ENCODE measurements at regions not wholly inside any gene's neighbourhood (a gene's known extent, or its start where the extent isn't known, plus 50 kb on each side); places are given as distances from the start of the nearest gene placed in this dataset.

GRCh38 chr14:71595441-71595840 lies 336.8 kb upstream of the RGS6 start:
- ChIA-PET POLR2A (no interaction called here), CTCF (interaction anchor here (0.6 to 1.2 kb wide), 2 partner anchors 29 to 274 kb away, joined by 3 to 4 read pairs; no protein-coding TSS in a partner anchor)

- ChIA-PET CTCF (no interaction called here), POLR2A (no interaction called here)
Measured at GRCh38 chr14:71597287-71597920, 334.8 kb upstream of the RGS6 start.

DNA sequence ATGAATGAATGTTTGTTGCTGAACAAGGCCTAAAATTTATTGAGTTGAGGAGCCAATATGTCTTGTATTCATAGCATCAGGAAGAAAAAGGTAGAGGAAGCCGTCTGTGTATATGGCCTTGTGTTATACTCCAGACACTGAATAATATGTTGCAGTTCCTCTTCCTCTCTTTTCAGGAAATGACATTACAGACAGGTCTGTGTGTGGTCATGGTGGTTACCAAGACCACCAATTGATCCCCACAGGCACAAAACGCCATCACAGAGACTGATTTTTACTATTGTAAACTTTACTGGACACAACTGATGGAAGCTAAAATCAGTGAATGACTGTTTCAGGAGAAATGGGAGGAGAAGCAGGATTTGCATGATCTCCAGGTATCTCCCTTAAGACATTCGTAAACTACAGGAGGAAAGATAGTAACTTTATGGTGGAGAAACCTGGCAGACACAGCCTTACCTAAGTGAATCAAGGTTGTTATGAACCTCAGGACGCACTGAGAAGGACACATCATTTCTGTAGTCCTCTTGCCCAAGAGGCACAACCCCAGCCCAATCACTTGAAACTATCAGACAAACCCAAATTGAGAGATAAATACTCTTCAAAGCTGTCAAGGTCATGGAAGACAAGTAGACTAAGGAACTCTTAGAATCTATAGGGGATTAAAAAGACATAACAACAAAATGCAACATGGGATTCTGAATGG lies 334.1 kb upstream of the RGS6 start:
- POLR2A ChIA-PET: no interaction called here

GRCh38 chr14:71600309-71600708 lies 331.9 kb upstream of the RGS6 start:
- ChIA-PET CTCF (no interaction called here), POLR2A (no interaction called here)

More for the DNA sequence above, 334.1 kb upstream of the RGS6 start:
- CTCF ChIA-PET: interaction anchor here (1.2 kb wide), 1 partner anchor 46 kb away, joined by 4 read pairs; no protein-coding TSS in a partner anchor

DNA sequence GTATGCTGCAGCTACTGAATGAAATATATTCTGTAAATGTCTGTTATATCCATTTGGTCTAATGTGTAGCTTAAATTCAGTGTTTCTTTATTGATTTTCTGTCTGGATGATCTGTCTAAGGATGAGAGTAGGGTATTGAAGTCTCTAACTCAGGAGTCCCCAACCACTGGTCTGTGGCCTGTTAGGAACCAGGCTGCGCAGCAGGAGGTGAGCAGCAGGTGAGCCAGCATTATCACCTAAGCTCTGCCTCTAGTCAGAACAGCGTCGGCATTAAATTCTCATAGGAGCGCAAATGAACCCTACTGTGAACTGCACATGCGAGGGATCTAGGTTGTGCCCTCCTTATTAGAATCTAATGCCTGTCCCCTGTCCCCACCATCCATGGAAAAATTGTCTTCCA lies 329.7 kb upstream of the RGS6 start:
- ChIA-PET CTCF (no interaction called here), POLR2A (no interaction called here)

GRCh38 chr14:71604231-71604630 lies 328.0 kb upstream of the RGS6 start:
- POLR2A ChIA-PET: no interaction called here
- CTCF ChIA-PET: no interaction called here

DNA sequence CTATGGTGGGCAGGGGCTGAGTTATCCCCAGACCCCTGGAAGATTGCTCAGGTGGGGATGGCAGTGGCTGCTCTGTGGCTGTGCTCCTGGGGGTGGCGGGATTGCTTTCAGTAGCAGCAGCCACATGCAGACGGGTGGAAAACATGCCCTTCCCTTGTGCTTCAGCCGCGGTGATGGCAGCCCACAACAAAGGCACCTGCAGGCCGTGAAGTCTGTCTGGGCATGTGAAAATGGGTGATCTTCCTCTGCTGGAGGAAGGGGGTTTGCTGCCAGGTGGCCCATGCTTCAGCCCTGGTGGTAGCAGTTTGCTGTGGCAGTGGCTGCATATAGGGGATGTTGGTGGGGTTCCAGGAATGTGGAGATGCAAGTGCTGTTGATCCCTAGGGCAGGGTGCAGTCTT lies 326.2 kb upstream of the RGS6 start:
- CTCF ChIA-PET: no interaction called here
- POLR2A ChIA-PET: no interaction called here

DNA sequence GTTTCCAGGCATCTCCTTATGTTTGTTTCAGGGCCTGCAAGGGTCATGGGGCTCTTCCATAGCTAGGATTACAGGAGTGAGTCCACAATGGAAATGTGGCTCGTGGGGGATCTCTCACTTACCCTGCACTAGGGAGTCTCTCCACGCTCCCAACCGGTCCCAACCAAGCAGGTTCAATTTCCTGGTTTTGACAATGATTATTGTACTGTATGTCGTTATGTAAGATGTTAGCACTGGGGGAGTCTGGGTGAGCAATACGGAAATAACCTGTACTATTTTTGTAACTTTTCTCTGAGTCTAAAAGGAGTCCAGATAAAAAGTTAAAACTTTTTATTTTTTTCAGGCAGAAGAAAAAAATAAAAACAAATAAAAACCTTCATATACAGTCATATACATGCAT lies 325.7 kb upstream of the RGS6 start:
- POLR2A ChIA-PET: no interaction called here

DNA sequence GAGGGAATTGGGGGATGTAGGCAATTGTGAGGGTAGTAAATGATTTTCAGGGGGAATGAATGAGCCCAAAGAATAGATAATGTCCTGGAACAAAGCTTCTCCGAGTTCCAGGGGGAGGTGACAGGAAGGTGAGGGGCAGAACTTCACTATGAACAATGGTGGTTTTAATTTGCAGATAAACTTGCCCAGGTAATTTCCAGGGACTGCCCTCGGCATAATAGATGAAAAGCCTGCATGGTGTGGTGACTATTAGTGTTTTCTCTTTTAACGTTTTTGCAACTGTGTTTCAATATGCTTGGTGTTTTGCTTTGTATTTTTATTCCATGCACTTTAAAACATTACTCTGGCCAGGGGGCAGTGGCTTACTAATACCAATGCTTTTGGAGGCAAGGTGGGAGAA lies 325.2 kb upstream of the RGS6 start:
- CTCF ChIA-PET: no interaction called here
- POLR2A ChIA-PET: no interaction called here

More for the DNA sequence above, 325.7 kb upstream of the RGS6 start:
- CTCF ChIA-PET: no interaction called here

GRCh38 chr14:71610149-71610548 lies 322.1 kb upstream of the RGS6 start:
- CTCF ChIA-PET: no interaction called here
- POLR2A ChIA-PET: no interaction called here

- CTCF ChIA-PET: no interaction called here
- POLR2A ChIA-PET: no interaction called here
Measured at GRCh38 chr14:71610797-71611196, 321.4 kb upstream of the RGS6 start.

DNA sequence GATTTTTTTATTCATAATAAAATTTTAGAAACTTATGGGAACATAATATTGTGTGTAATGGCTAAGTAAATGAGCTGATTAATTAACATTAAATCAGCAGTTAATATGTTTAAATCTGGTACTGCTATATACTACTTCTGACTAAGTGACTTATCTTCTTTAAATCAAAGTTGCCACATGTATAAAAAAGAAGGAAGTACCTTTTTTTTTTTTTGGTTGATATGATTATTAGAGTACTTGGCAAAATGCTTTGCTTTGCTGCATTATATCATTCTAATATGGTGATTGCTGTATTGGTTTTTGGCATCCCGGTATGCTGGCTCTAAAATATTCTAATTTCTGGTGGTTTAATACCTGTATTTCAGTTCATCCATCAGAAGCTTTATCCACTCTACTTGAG lies 319.1 kb upstream of the RGS6 start:
- ChIA-PET POLR2A (no interaction called here), CTCF (no interaction called here)

- CTCF ChIA-PET: no interaction called here
- POLR2A ChIA-PET: no interaction called here
Measured at GRCh38 chr14:71616013-71616412, 316.2 kb upstream of the RGS6 start.

DNA sequence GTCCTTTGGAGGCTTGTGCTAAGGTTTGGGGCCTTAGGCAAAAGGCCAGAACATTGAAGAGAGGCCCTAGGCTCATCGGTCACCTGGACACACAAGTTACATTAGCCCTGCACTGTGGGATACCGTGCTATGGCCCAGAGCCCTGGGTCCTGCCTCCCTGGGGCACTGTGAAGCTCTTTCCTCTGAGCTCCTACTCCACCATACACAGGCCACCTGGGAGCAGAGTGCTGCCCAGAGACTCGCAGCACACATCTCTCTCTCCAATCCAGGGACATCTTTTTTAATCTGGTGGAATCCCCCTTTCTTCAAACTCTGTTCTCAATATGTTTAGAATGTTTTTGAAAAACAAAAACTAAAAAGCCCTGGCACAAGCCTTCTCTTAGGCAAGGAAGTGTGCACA lies 314.2 kb upstream of the RGS6 start:
- ChIA-PET CTCF (no interaction called here), POLR2A (no interaction called here)

DNA sequence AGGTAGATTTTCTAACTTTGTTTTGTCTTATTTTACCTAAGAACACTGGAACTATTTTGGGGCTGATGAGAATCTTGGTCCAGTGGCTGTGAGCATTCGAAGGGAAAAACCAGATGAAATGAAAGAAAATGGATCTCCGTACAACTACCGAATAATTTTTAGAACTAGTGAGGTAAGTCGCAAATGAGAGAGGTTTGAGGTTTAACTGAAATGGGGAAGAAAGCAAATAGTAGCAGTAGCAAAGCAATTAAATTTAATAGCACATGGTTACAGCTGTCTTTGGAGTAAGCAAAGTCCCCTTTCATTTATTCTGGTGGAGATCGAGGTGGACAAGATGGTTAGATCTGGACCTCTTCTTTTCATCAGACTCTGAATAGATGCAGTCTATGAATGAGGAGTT lies 313.5 kb upstream of the RGS6 start:
- ChIA-PET POLR2A (no interaction called here), CTCF (no interaction called here)

- ChIA-PET CTCF (no interaction called here), POLR2A (no interaction called here)
Measured at GRCh38 chr14:71619472-71619871, 312.8 kb upstream of the RGS6 start.

DNA sequence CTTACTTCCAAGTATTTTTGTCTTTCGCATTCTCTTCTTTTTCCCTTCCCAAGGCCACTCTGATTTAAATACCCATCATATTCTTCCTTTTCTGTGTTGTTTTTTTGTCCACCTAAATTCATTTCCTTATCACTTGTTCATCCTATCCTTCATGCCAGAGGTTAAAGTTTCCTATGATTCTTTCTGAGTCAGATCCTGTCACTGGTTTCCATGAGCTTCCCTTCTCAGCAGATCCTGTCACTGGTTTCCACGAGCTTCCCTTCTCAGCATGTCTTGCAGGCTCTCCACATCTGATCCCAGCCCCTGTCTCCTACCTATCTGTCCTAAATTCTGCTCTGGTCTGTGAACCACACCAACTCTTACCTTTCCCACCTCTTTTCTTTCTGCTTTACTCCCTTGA lies 311.8 kb upstream of the RGS6 start:
- ChIA-PET CTCF (no interaction called here), POLR2A (no interaction called here)

DNA sequence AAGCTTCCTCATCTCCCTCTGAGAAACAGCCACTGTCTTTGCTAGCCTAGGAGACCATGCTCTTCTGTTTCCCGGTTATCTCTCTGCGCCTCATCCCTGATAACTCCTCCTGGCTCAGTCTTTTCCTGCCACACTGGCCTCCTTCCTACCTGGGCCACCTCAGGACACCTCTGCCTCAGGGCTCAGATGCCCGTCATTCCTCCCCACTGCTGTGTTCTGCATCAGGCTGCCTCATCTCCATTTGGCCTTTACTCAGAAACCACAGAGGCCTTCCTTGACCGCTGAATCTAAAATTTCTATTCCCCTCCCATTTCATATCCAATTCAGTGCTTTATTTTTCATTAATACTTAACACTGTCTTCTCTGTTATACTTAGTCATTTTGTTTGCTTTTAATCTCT lies 311.0 kb upstream of the RGS6 start:
- ChIA-PET CTCF (no interaction called here), POLR2A (no interaction called here)

GRCh38 chr14:71621980-71622605 lies 310.1 kb upstream of the RGS6 start:
- CTCF ChIA-PET: no interaction called here
- POLR2A ChIA-PET: no interaction called here

DNA sequence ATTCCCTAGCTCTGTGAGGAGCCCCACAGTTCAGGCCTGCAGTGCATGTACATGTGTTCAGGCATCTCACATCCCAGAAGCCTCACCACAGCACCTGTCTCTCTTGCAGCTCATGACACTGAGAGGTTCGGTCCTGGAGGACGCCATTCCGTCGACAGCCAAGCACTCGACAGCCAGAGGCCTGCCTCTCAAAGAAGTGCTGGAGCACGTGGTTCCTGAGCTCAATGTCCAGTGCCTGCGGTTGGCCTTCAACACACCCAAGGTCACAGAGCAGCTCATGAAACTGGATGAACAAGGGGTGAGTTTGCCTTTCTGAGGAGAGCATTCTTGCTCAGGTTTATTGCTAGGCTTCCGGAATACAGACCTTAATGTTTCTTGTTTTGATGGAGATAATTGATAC lies 308.3 kb upstream of the RGS6 start:
- ChIA-PET CTCF (no interaction called here), POLR2A (no interaction called here)

- POLR2A ChIA-PET: no interaction called here
- CTCF ChIA-PET: interaction anchor here (0.7 kb wide), 1 partner anchor 30 kb away, joined by 3 read pairs; no protein-coding TSS in a partner anchor
Measured at GRCh38 chr14:71625175-71625574, 307.1 kb upstream of the RGS6 start.

Data from activated CD8-positive, alpha-beta memory T cell treated with anti-CD3 and anti-CD28 coated beads for 36 hours (primary cell).